Panc1 (cell line): ENCODE measurements at regions not wholly inside any gene's neighbourhood (a gene's known extent, or its start where the extent isn't known, plus 50 kb on each side); places are given as distances from the start of the nearest gene placed in this dataset.

Experiments
- ATAC-seq: fragments of 200-7000 bp; cut with Tn5 transposase; 2 replicates; pipeline ENCODE4 v1.9.1; 2020; ENCODE audit warnings: mild to moderate bottlenecking, moderate library complexity
- BruUV-seq: library from RNA; stranded (reverse); fragments of 400-500 nt; replicated peaks from 2 replicates; lab custom pipeline; 2021; lab: Mats Ljungman, UMichigan
- CTCF ChIA-PET: fragments of 300-600 bp; sonication (Branson Sonifier 250); formaldehyde crosslinking; loops from one replicate; lab custom pipeline; 2022; ENCODE audit warnings: antibody characterized with exemption; lab: Charles Lee
- POLR2A ChIA-PET: fragments of 300-600 bp; sonication (Branson Sonifier 250); formaldehyde crosslinking; loops from one replicate; lab custom pipeline; 2022; ENCODE audit warnings: antibody characterized with exemption; lab: Charles Lee
- DNase-seq: peaks from one replicate; pipeline ENCODE4 v3.0.0-alpha.2; 2010; ENCODE audit warnings: low read depth, low spot score
- H3K27ac ChIP-seq: 2 replicates; pipeline ENCODE4 v1.5.1; 2011; ENCODE audit warnings: mild to moderate bottlenecking, low read length, inconsistent platforms
- H3K27me3 ChIP-seq: fragments of 200-500 bp; sonication (Bioruptor generic); 2 replicates; pipeline ENCODE4 v1.6.0; 2014; ENCODE audit warnings: low read length, inconsistent platforms; ENCODE audit not compliant: control insufficient read depth, insufficient read depth
- H3K36me3 ChIP-seq: fragments of 200-500 bp; sonication (Bioruptor generic); 2 replicates; pipeline ENCODE4 v1.5.1; 2014; ENCODE audit warnings: inconsistent platforms, mild to moderate bottlenecking, low read length, moderate library complexity; ENCODE audit not compliant: control insufficient read depth, insufficient read depth
- H3K4me1 ChIP-seq: 2 replicates; pipeline ENCODE4 v1.5.1; 2011; ENCODE audit warnings: inconsistent platforms, mild to moderate bottlenecking, low read length, moderate library complexity; ENCODE audit not compliant: control insufficient read depth, insufficient read depth
- H3K4me3 ChIP-seq, 2 experiments: 2 replicates each; pipeline ENCODE4 v1.5.1; 2011 to 2012; ENCODE audit warnings: low read depth in 2 of 2, low read length in 2 of 2, mild to moderate bottlenecking in 2 of 2, inconsistent platforms in 1 of 2, moderate library complexity in 1 of 2
- H3K9me3 ChIP-seq: fragments of 200-500 bp; sonication (Bioruptor generic); 2 replicates; pipeline ENCODE4 v1.5.1; 2014; ENCODE audit warnings: low read depth, mild to moderate bottlenecking, inconsistent platforms, low read length, moderate library complexity; ENCODE audit not compliant: control insufficient read depth, insufficient read depth
- POLR2AphosphoS5 ChIP-seq: IDR thresholded peaks from 2 replicates; pipeline ENCODE4 v1.6.1; 2012; ENCODE audit warnings: mild to moderate bottlenecking, low read depth, low read length, moderate library complexity
- SIN3A ChIP-seq: IDR thresholded peaks from 2 replicates; pipeline ENCODE4 v1.6.1; 2012; ENCODE audit warnings: low read depth, mild to moderate bottlenecking, low read length, moderate library complexity, borderline replicate concordance; ENCODE audit not compliant: insufficient read depth
- TCF7L2 ChIP-seq: IDR thresholded peaks from 2 replicates; pipeline ENCODE4 v1.6.1; 2011; ENCODE audit warnings: mild to moderate bottlenecking, low read depth, low read length, inconsistent platforms
- in situ Hi-C: cut with HindIII; loops from 2 replicates; pipeline ENCODE4 v1.10.0; 2016; ENCODE audit warnings: low sequenced_read_pairs, low pct_unique_long_range_greater_than_20kb
- intact Hi-C: fragments of 100-400 bp; cut with micrococcal nuclease; formaldehyde crosslinking; loops from one replicate; pipeline ENCODE4 v1.10.0; 2022; ENCODE audit not compliant: unreplicated experiment
- TF ChIP-seq, protein P1 (sequence below), 2 experiments: IDR thresholded peaks; 2 replicates each; pipeline ENCODE4 v1.6.1; 2011 to 2012; ENCODE audit warnings: low read depth in 2 of 2, control low read depth in 1 of 2, low read length in 1 of 2, mild to moderate bottlenecking in 1 of 2, moderate library complexity in 1 of 2; ENCODE audit not compliant: insufficient read depth in 1 of 2
- TF ChIP-seq, protein P2 (sequence below): fragments of 450-650 bp; IDR thresholded peaks from 2 replicates; pipeline ENCODE4 v1.5.1; 2017; ENCODE audit warnings: mild to moderate bottlenecking

DNA sequence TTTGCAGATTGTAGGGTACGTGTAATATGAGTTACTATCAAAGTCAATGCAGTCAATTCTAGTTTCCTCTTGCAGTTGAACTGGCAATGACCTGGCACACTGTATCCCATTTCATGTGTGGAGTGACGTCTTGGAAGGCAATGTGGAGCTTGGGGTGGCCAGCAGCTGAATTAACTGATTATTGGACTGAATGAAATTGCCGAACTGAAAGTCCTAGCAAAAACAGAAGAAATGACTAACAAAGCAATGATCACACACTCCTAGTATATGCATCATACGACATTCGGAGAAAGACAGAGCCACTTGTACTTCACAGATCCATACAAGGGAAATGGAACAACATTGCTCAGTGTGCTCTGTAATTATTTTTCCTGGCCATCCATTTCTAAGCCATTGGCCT, 259.1 kb upstream of the DAPK1 start:
- in situ Hi-C loops = no loop called here
- no TSS peak for BruUV-seq

GRCh38 chr9:87239312-87239711, 258.4 kb upstream of the DAPK1 start:
- DNase-seq (no peak), ATAC-seq (no peak)
- no TSS peak for BruUV-seq
- no peaks in the 10 kb centered on the region for H3K27me3 ChIP-seq
- TF ChIP-seq TCF7L2 (no peak), POLR2AphosphoS5 (no peak), SIN3A (no peak)
- TF ChIP-seq, protein P1, sequence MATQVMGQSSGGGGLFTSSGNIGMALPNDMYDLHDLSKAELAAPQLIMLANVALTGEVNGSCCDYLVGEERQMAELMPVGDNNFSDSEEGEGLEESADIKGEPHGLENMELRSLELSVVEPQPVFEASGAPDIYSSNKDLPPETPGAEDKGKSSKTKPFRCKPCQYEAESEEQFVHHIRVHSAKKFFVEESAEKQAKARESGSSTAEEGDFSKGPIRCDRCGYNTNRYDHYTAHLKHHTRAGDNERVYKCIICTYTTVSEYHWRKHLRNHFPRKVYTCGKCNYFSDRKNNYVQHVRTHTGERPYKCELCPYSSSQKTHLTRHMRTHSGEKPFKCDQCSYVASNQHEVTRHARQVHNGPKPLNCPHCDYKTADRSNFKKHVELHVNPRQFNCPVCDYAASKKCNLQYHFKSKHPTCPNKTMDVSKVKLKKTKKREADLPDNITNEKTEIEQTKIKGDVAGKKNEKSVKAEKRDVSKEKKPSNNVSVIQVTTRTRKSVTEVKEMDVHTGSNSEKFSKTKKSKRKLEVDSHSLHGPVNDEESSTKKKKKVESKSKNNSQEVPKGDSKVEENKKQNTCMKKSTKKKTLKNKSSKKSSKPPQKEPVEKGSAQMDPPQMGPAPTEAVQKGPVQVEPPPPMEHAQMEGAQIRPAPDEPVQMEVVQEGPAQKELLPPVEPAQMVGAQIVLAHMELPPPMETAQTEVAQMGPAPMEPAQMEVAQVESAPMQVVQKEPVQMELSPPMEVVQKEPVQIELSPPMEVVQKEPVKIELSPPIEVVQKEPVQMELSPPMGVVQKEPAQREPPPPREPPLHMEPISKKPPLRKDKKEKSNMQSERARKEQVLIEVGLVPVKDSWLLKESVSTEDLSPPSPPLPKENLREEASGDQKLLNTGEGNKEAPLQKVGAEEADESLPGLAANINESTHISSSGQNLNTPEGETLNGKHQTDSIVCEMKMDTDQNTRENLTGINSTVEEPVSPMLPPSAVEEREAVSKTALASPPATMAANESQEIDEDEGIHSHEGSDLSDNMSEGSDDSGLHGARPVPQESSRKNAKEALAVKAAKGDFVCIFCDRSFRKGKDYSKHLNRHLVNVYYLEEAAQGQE (IDR thresholded peaks at IDR 0.05; ENCODE audit: insufficient read depth in 1 of 2, low read depth in 2 of 2, low read length in 1 of 2) = no peak
- TF ChIP-seq, protein P2, sequence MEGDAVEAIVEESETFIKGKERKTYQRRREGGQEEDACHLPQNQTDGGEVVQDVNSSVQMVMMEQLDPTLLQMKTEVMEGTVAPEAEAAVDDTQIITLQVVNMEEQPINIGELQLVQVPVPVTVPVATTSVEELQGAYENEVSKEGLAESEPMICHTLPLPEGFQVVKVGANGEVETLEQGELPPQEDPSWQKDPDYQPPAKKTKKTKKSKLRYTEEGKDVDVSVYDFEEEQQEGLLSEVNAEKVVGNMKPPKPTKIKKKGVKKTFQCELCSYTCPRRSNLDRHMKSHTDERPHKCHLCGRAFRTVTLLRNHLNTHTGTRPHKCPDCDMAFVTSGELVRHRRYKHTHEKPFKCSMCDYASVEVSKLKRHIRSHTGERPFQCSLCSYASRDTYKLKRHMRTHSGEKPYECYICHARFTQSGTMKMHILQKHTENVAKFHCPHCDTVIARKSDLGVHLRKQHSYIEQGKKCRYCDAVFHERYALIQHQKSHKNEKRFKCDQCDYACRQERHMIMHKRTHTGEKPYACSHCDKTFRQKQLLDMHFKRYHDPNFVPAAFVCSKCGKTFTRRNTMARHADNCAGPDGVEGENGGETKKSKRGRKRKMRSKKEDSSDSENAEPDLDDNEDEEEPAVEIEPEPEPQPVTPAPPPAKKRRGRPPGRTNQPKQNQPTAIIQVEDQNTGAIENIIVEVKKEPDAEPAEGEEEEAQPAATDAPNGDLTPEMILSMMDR = no peak
- no peak overlapping the region for H3K4me3 ChIP-seq
- CTCF ChIA-PET = no interaction called here
- intact Hi-C loops = no loop called here
- no peaks in the 10 kb centered on the region for H3K4me1 ChIP-seq
- in situ Hi-C loops = no loop called here
- H3K9me3 ChIP-seq = no peaks in the 10 kb centered on the region
- no peak overlapping the region for H3K27ac ChIP-seq
- H3K36me3 ChIP-seq = no peaks in the 10 kb centered on the region
- POLR2A ChIA-PET = no interaction called here

More for the DNA sequence above, 259.1 kb upstream of the DAPK1 start:
- ATAC-seq (no peak), DNase-seq (no peak)
- intact Hi-C loops = no loop called here
- no peaks in the 10 kb centered on the region for H3K27me3 ChIP-seq
- H3K27ac ChIP-seq = no peak overlapping the region
- no peaks in the 10 kb centered on the region for H3K9me3 ChIP-seq
- POLR2A ChIA-PET = no interaction called here
- CTCF ChIA-PET = no interaction called here
- no peaks in the 10 kb centered on the region for H3K36me3 ChIP-seq
- TF ChIP-seq POLR2AphosphoS5 = no peak
- TF ChIP-seq SIN3A = no peak
- no peak for TF ChIP-seq TCF7L2
- TF ChIP-seq, protein P1 (IDR thresholded peaks at IDR 0.05; ENCODE audit: insufficient read depth in 1 of 2, low read depth in 2 of 2, low read length in 1 of 2) = no peak
- TF ChIP-seq, protein P2 = no peak
- H3K4me1 ChIP-seq = no peaks in the 10 kb centered on the region
- H3K4me3 ChIP-seq = no peak overlapping the region
